ENCODE measurements at regions not wholly inside any gene's neighbourhood (a gene's known extent, or its start where the extent isn't known, plus 50 kb on each side); places are given as distances from the start of the nearest gene placed in this dataset.

GRCh38 chr4:129246910-129247461 is 151.0 kb downstream of the C4orf33 start:
- Mint-ChIP-seq H3K9me3 (ENCODE audit: unreplicated experiment) (no peaks in the 10 kb centered on the region), H3K36me3 (ENCODE audit: unreplicated experiment) (no peaks in the 10 kb centered on the region), H3K27ac (ENCODE audit: unreplicated experiment) (no peak overlapping the region), H3K4me1 (ENCODE audit: low read depth, unreplicated experiment) (no peaks in the 10 kb centered on the region), H3K27me3 (ENCODE audit: unreplicated experiment) (no peaks in the 10 kb centered on the region), H3K4me3 (ENCODE audit: unreplicated experiment) (no peak overlapping the region)
- TF ChIP-seq CTCF (IDR thresholded peaks at IDR 0.05; ENCODE audit: partially characterized antibody, unreplicated experiment), result no peak
- DNase-seq, result no peak

- H3K27ac Mint-ChIP-seq (ENCODE audit: unreplicated experiment), result no peak overlapping the region
- no peak for DNase-seq
- no peaks in the 10 kb centered on the region for H3K36me3 Mint-ChIP-seq (ENCODE audit: unreplicated experiment)
- no peaks in the 10 kb centered on the region for H3K27me3 Mint-ChIP-seq (ENCODE audit: unreplicated experiment)
- H3K9me3 Mint-ChIP-seq (ENCODE audit: unreplicated experiment), result no peaks in the 10 kb centered on the region
- H3K4me1 Mint-ChIP-seq (ENCODE audit: low read depth, unreplicated experiment), result no peaks in the 10 kb centered on the region
- TF ChIP-seq CTCF (IDR thresholded peaks at IDR 0.05; ENCODE audit: partially characterized antibody, unreplicated experiment), result no peak
- H3K4me3 Mint-ChIP-seq (ENCODE audit: unreplicated experiment), result no peak overlapping the region
Measured at GRCh38 chr4:129248621-129249020, 152.7 kb downstream of the C4orf33 start.

- Mint-ChIP-seq H3K27ac (ENCODE audit: unreplicated experiment) (no peak overlapping the region), H3K36me3 (ENCODE audit: unreplicated experiment) (no peaks in the 10 kb centered on the region), H3K4me1 (ENCODE audit: low read depth, unreplicated experiment) (no peaks in the 10 kb centered on the region), H3K27me3 (ENCODE audit: unreplicated experiment) (peaks cover 1% of the 10 kb centered on the region), H3K4me3 (ENCODE audit: unreplicated experiment) (no peak overlapping the region), H3K9me3 (ENCODE audit: unreplicated experiment) (no peaks in the 10 kb centered on the region)
- TF ChIP-seq CTCF (IDR thresholded peaks at IDR 0.05; ENCODE audit: partially characterized antibody, unreplicated experiment), result no peak
- DNase-seq, result no peak
Measured at GRCh38 chr4:129254126-129254525, 158.2 kb downstream of the C4orf33 start.

- no peak overlapping the region for H3K27ac Mint-ChIP-seq (ENCODE audit: unreplicated experiment)
- peaks cover 1% of the 10 kb centered on the region for H3K27me3 Mint-ChIP-seq (ENCODE audit: unreplicated experiment)
- no peaks in the 10 kb centered on the region for H3K36me3 Mint-ChIP-seq (ENCODE audit: unreplicated experiment)
Measured at GRCh38 chr4:129254526-129254925, 158.6 kb downstream of the C4orf33 start.

GRCh38 chr4:129261584-129261983 is 165.6 kb downstream of the C4orf33 start:
- Mint-ChIP-seq H3K4me3 (ENCODE audit: unreplicated experiment) (no peak overlapping the region), H3K27me3 (ENCODE audit: unreplicated experiment) (no peaks in the 10 kb centered on the region), H3K36me3 (ENCODE audit: unreplicated experiment) (no peaks in the 10 kb centered on the region), H3K27ac (ENCODE audit: unreplicated experiment) (no peak overlapping the region), H3K9me3 (ENCODE audit: unreplicated experiment) (no peaks in the 10 kb centered on the region), H3K4me1 (ENCODE audit: low read depth, unreplicated experiment) (no peaks in the 10 kb centered on the region)
- no peak for DNase-seq
- TF ChIP-seq CTCF (IDR thresholded peaks at IDR 0.05; ENCODE audit: partially characterized antibody, unreplicated experiment), result no peak

More at GRCh38 chr4:129254526-129254925, 158.6 kb downstream of the C4orf33 start:
- no peak for TF ChIP-seq CTCF (IDR thresholded peaks at IDR 0.05; ENCODE audit: partially characterized antibody, unreplicated experiment)
- Mint-ChIP-seq H3K4me3 (ENCODE audit: unreplicated experiment) (no peak overlapping the region), H3K4me1 (ENCODE audit: low read depth, unreplicated experiment) (no peaks in the 10 kb centered on the region), H3K9me3 (ENCODE audit: unreplicated experiment) (no peaks in the 10 kb centered on the region)
- DNase-seq, result no peak

All from glutamatergic neuron (in vitro differentiated cells).